Fibroblast of lung (primary cell): ENCODE measurements at regions not wholly inside any gene's neighbourhood (a gene's known extent, or its start where the extent isn't known, plus 50 kb on each side); places are given as distances from the start of the nearest gene placed in this dataset.

Source experiments
- DNase-seq, 2 donors: peaks; one replicate each; pipeline versions ENCODE4 v3.0.0 to v3.0.0-alpha.2; 2010; ENCODE audit warnings: low read depth in 2 of 2
- H2AFZ ChIP-seq: 2 replicates; pipeline ENCODE4 v1.5.1; 2012; ENCODE audit warnings: low read length, control low read depth, inconsistent platforms
- H3K27ac ChIP-seq: 2 replicates; pipeline ENCODE4 v1.5.1; 2011; ENCODE audit warnings: low read length, control low read depth; ENCODE audit not compliant: insufficient read depth
- H3K27me3 ChIP-seq: 2 replicates; pipeline ENCODE4 v1.5.1; 2011; ENCODE audit warnings: mild to moderate bottlenecking, low read length; ENCODE audit not compliant: control insufficient read depth, insufficient read depth
- H3K36me3 ChIP-seq: 2 replicates; pipeline ENCODE4 v1.5.1; 2011; ENCODE audit warnings: low read length; ENCODE audit not compliant: control insufficient read depth, insufficient read depth
- H3K4me1 ChIP-seq: 2 replicates; pipeline ENCODE4 v1.5.1; 2011; ENCODE audit warnings: low read length; ENCODE audit not compliant: control insufficient read depth, insufficient read depth; ENCODE audit errors: extremely low read depth
- H3K4me2 ChIP-seq: 2 replicates; pipeline ENCODE4 v1.5.1; 2011; ENCODE audit warnings: low read length, control low read depth; ENCODE audit not compliant: insufficient read depth; ENCODE audit errors: extremely low read depth
- H3K4me3 ChIP-seq, 4 experiments: fragments of 200-600 bp in 1 of 4; sonication (generic) in 1 of 4; replicated peaks in 1 of 4; 2 replicates each; pipeline ENCODE4 v1.5.1; 2011 to 2016; ENCODE audit warnings: low read length in 4 of 4, low read depth in 3 of 4, mild to moderate bottlenecking in 3 of 4, control low read depth in 2 of 4, inconsistent platforms in 1 of 4, mixed read lengths in 1 of 4; ENCODE audit not compliant: insufficient read depth in 1 of 4; ENCODE audit errors: control extremely low read depth in 1 of 4
- H3K79me2 ChIP-seq: 2 replicates; pipeline ENCODE4 v1.5.1; 2012; ENCODE audit warnings: mild to moderate bottlenecking, low read length, inconsistent platforms; ENCODE audit not compliant: control insufficient read depth, insufficient read depth
- H3K9ac ChIP-seq: 2 replicates; pipeline ENCODE4 v1.5.1; 2011; ENCODE audit warnings: mild to moderate bottlenecking, low read length, control low read depth; ENCODE audit not compliant: insufficient read depth
- H3K9me3 ChIP-seq: 2 replicates; pipeline ENCODE4 v1.5.1; 2012; ENCODE audit warnings: low read depth, low read length; ENCODE audit not compliant: control insufficient read depth, insufficient read depth
- H4K20me1 ChIP-seq: 2 replicates; pipeline ENCODE4 v1.5.1; 2011; ENCODE audit warnings: low read length; ENCODE audit not compliant: control insufficient read depth, insufficient read depth; ENCODE audit errors: extremely low read depth
- CTCF ChIP-seq, 2 donors: IDR thresholded peaks in 1 of 2; conservative IDR thresholded peaks in 1 of 2; 1 replicate in 1 of 2; 2 replicates in 1 of 2; pipeline ENCODE4 v1.5.1; 2011 to 2012; ENCODE audit warnings: low read length in 2 of 2, control low read depth in 1 of 2, inconsistent platforms in 1 of 2, low read depth in 1 of 2, mild to moderate bottlenecking in 1 of 2
- EZH2 ChIP-seq: IDR thresholded peaks from 2 replicates; pipeline ENCODE4 v1.5.1; 2012; ENCODE audit warnings: low read length, control low read depth, mild to moderate bottlenecking; ENCODE audit errors: missing control alignments

GRCh38 chr16:11473728-11474127, 113.0 kb downstream of the LITAF start:
- no peak overlapping the region for H3K9ac ChIP-seq
- TF ChIP-seq EZH2, result no peak
- TF ChIP-seq CTCF (conservative IDR thresholded peaks at IDR 0.05 in 1 of 2, IDR thresholded peaks at IDR 0.05 in 1 of 2; ENCODE audit: low read depth in 1 of 2, low read length in 2 of 2), result no peak
- H2AFZ ChIP-seq, result no peak overlapping the region
- no peaks in the 10 kb centered on the region for H3K36me3 ChIP-seq
- H3K9me3 ChIP-seq, result no peaks in the 10 kb centered on the region
- H3K27me3 ChIP-seq, result no peaks in the 10 kb centered on the region
- no peaks in the 10 kb centered on the region for H4K20me1 ChIP-seq
- no peak overlapping the region for H3K27ac ChIP-seq
- no peak overlapping the region for H3K4me3 ChIP-seq
- DNase-seq, result no peak
- no peaks in the 10 kb centered on the region for H3K4me1 ChIP-seq
- H3K79me2 ChIP-seq, result no peaks in the 10 kb centered on the region
- H3K4me2 ChIP-seq, result no peak overlapping the region

GRCh38 chr16:11474617-11475291, 112.0 kb downstream of the LITAF start:
- H3K27ac ChIP-seq, result no peak overlapping the region
- TF ChIP-seq CTCF (conservative IDR thresholded peaks at IDR 0.05 in 1 of 2, IDR thresholded peaks at IDR 0.05 in 1 of 2; ENCODE audit: low read depth in 1 of 2, low read length in 2 of 2) (no peak), EZH2 (no peak)
- no peaks in the 10 kb centered on the region for H3K4me1 ChIP-seq
- no peak for DNase-seq
- H2AFZ ChIP-seq, result no peak overlapping the region
- peaks cover 3% of the 10 kb centered on the region for H3K27me3 ChIP-seq
- no peaks in the 10 kb centered on the region for H3K36me3 ChIP-seq
- no peak overlapping the region for H3K4me3 ChIP-seq
- no peaks in the 10 kb centered on the region for H4K20me1 ChIP-seq
- H3K4me2 ChIP-seq, result no peak overlapping the region
- H3K9ac ChIP-seq, result no peak overlapping the region
- H3K79me2 ChIP-seq, result no peaks in the 10 kb centered on the region
- no peaks in the 10 kb centered on the region for H3K9me3 ChIP-seq

GRCh38 chr16:11475896-11476630, 110.7 kb downstream of the LITAF start:
- Histone ChIP-seq H4K20me1 (no peaks in the 10 kb centered on the region), H3K4me1 (no peaks in the 10 kb centered on the region), H3K4me2 (no peak overlapping the region), H2AFZ (no peak overlapping the region), H3K9ac (no peak overlapping the region), H3K27me3 (peaks cover 3% of the 10 kb centered on the region), H3K79me2 (no peaks in the 10 kb centered on the region), H3K36me3 (no peaks in the 10 kb centered on the region), H3K4me3 (no peak overlapping the region), H3K9me3 (no peaks in the 10 kb centered on the region), H3K27ac (no peak overlapping the region)
- TF ChIP-seq CTCF (conservative IDR thresholded peaks at IDR 0.05 in 1 of 2, IDR thresholded peaks at IDR 0.05 in 1 of 2; ENCODE audit: low read depth in 1 of 2, low read length in 2 of 2) (no peak), EZH2 (no peak)
- DNase-seq, result no peak
